ENCODE measurements at regions not wholly inside any gene's neighbourhood (a gene's known extent, or its start where the extent isn't known, plus 50 kb on each side); places are given as distances from the start of the nearest gene placed in this dataset.

- Histone ChIP-seq H3K27me3 (ENCODE audit: control insufficient read depth, insufficient read depth, low read length) (no peaks in the 10 kb centered on the region), H3K36me3 (ENCODE audit: control insufficient read depth, insufficient read depth, low read length) (no peaks in the 10 kb centered on the region), H3K9ac (ENCODE audit: low read depth, low read length) (no peak overlapping the region), H3K4me3 (ENCODE audit: low read depth, low read length) (no peak overlapping the region), H3K27ac (ENCODE audit: low read depth, low read length) (no peak overlapping the region), H3K9me3 (ENCODE audit: control insufficient read depth, insufficient read depth, low read length) (no peaks in the 10 kb centered on the region), H3K4me1 (ENCODE audit: control insufficient read depth, insufficient read depth, low read length) (no peaks in the 10 kb centered on the region)
These were observed 181.5 kb upstream of the ZBED5 start for GRCh38 chr11:11039208-11039965.

GRCh38 chr11:11038782-11039181 lies 180.9 kb upstream of the ZBED5 start:
- H3K9me3 ChIP-seq (ENCODE audit: control insufficient read depth, insufficient read depth, low read length), result no peaks in the 10 kb centered on the region
- H3K4me3 ChIP-seq (ENCODE audit: low read depth, low read length), result no peak overlapping the region
- no peak overlapping the region for H3K9ac ChIP-seq (ENCODE audit: low read depth, low read length)
- no peak overlapping the region for H3K27ac ChIP-seq (ENCODE audit: low read depth, low read length)
- no peaks in the 10 kb centered on the region for H3K27me3 ChIP-seq (ENCODE audit: control insufficient read depth, insufficient read depth, low read length)
- no peaks in the 10 kb centered on the region for H3K4me1 ChIP-seq (ENCODE audit: control insufficient read depth, insufficient read depth, low read length)
- H3K36me3 ChIP-seq (ENCODE audit: control insufficient read depth, insufficient read depth, low read length), result no peaks in the 10 kb centered on the region

- H3K9ac ChIP-seq (ENCODE audit: low read depth, low read length), result no peak overlapping the region
- no peak overlapping the region for H3K27ac ChIP-seq (ENCODE audit: low read depth, low read length)
- no peaks in the 10 kb centered on the region for H3K4me1 ChIP-seq (ENCODE audit: control insufficient read depth, insufficient read depth, low read length)
- H3K9me3 ChIP-seq (ENCODE audit: control insufficient read depth, insufficient read depth, low read length), result no peaks in the 10 kb centered on the region
- no peak overlapping the region for H3K4me3 ChIP-seq (ENCODE audit: low read depth, low read length)
- no peaks in the 10 kb centered on the region for H3K36me3 ChIP-seq (ENCODE audit: control insufficient read depth, insufficient read depth, low read length)
- no peaks in the 10 kb centered on the region for H3K27me3 ChIP-seq (ENCODE audit: control insufficient read depth, insufficient read depth, low read length)
These were observed 180.5 kb upstream of the ZBED5 start for GRCh38 chr11:11038352-11038751.

DNA sequence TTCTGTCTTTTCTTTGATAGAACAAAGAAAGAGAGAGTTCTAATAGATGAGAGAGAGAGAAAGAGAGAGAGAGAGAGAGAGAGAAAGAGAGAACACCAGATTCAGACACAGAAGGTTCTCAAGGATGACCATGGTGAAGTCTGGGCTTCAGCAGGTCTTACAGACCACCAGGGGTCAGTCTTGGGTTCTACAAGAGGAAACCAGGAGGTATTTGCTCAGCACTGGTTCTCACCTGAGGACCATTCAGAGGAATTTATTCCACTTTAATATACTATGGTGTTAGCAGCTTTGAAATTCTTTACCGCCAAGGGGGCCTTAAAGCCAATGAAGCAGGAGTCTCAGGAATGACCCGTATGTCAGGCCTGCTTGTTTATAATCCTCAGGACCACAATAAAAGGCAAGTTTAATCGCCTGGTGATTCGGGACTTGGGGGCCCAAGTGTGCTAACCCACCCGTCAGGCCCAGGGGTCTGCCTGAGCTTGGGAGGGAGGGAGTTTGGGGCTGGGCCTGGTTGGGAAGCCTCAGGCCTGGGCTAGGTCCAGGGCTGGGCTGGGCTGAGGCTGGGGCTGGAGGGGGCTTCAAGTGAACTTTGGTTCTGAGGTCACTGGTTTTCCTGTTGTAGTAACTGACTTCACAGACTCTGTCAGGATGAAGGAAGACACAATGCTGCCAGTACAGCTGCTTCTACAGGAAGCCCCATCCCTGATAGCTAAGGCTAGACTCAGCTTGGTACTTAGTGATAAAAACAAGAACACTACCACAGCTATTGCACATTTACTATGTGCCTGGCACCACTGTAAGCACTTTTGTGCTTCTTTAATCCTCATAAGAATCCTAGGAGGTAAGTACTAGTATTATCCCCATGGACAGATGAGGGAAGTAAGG lies 179.2 kb upstream of the ZBED5 start:
- Histone ChIP-seq H3K4me3 (ENCODE audit: low read depth, low read length) (no peak overlapping the region), H3K9ac (ENCODE audit: low read depth, low read length) (no peak overlapping the region), H3K27ac (ENCODE audit: low read depth, low read length) (no peak overlapping the region), H3K9me3 (ENCODE audit: control insufficient read depth, insufficient read depth, low read length) (no peaks in the 10 kb centered on the region), H3K4me1 (ENCODE audit: control insufficient read depth, insufficient read depth, low read length) (no peaks in the 10 kb centered on the region), H3K36me3 (ENCODE audit: control insufficient read depth, insufficient read depth, low read length) (no peaks in the 10 kb centered on the region), H3K27me3 (ENCODE audit: control insufficient read depth, insufficient read depth, low read length) (no peaks in the 10 kb centered on the region)

DNA sequence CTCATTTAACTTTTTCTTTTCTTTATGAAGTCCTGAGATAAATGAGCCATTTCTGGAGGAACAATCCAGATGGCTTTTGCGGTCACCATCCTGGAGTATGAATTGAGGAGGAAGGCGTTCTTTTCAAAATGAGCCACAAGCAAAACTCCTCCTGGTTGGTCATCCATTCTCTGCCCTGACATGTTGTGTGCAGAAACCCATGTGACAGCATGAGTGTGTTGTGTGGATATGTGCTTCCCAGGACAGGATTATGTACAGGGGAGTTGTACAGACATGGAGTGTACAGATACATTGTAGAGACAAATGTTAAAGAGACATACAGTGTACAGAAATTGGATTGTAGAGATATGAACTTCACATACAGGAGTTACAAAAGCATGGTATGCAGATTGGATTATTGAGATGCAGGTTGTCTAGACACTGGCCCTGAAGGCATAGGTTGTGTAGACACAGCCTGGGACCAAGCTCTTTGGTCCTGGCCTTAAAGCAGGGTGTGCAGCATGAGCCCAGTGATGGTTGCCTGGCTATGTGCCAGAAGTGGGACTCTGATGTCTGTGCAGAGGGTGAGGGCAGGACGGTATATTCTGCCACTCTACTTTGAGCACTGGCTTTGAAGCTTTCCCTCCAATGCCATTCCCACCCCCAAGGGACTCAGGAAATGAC lies 178.5 kb upstream of the ZBED5 start:
- no peak overlapping the region for H3K27ac ChIP-seq (ENCODE audit: low read depth, low read length)
- H3K27me3 ChIP-seq (ENCODE audit: control insufficient read depth, insufficient read depth, low read length), result no peaks in the 10 kb centered on the region
- H3K4me1 ChIP-seq (ENCODE audit: control insufficient read depth, insufficient read depth, low read length), result no peaks in the 10 kb centered on the region
- no peak overlapping the region for H3K4me3 ChIP-seq (ENCODE audit: low read depth, low read length)
- no peaks in the 10 kb centered on the region for H3K36me3 ChIP-seq (ENCODE audit: control insufficient read depth, insufficient read depth, low read length)
- no peak overlapping the region for H3K9ac ChIP-seq (ENCODE audit: low read depth, low read length)
- no peaks in the 10 kb centered on the region for H3K9me3 ChIP-seq (ENCODE audit: control insufficient read depth, insufficient read depth, low read length)

- no peak overlapping the region for H3K9ac ChIP-seq (ENCODE audit: low read depth, low read length)
- no peaks in the 10 kb centered on the region for H3K36me3 ChIP-seq (ENCODE audit: control insufficient read depth, insufficient read depth, low read length)
- no peaks in the 10 kb centered on the region for H3K9me3 ChIP-seq (ENCODE audit: control insufficient read depth, insufficient read depth, low read length)
- no peak overlapping the region for H3K27ac ChIP-seq (ENCODE audit: low read depth, low read length)
- no peak overlapping the region for H3K4me3 ChIP-seq (ENCODE audit: low read depth, low read length)
- H3K27me3 ChIP-seq (ENCODE audit: control insufficient read depth, insufficient read depth, low read length), result no peaks in the 10 kb centered on the region
- no peaks in the 10 kb centered on the region for H3K4me1 ChIP-seq (ENCODE audit: control insufficient read depth, insufficient read depth, low read length)
These were observed 177.5 kb upstream of the ZBED5 start for GRCh38 chr11:11035331-11035730.

DNA sequence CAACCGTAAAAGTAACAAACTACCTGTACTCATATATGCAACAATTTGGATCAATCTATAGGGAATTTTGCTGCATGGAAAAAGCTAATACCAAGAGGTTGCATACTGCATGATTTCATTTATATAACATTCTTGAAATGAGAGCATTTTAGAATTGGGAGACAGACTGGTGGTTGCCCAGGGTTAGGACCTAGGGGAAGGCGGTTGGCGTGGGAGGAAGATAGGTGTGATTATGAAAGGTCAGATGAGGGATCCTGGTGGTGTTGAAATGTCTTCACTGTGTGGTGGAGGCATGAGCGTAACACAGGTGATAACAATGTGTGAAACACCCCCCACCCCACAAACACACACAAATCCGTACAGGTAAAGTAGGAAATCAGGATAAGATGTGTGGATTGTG lies 176.6 kb upstream of the ZBED5 start:
- H3K27me3 ChIP-seq (ENCODE audit: control insufficient read depth, insufficient read depth, low read length), result no peaks in the 10 kb centered on the region

GRCh38 chr11:11032066-11032465 lies 174.2 kb upstream of the ZBED5 start:
- H3K9ac ChIP-seq (ENCODE audit: low read depth, low read length), result no peak overlapping the region
- no peaks in the 10 kb centered on the region for H3K36me3 ChIP-seq (ENCODE audit: control insufficient read depth, insufficient read depth, low read length)
- no peaks in the 10 kb centered on the region for H3K4me1 ChIP-seq (ENCODE audit: control insufficient read depth, insufficient read depth, low read length)
- no peaks in the 10 kb centered on the region for H3K9me3 ChIP-seq (ENCODE audit: control insufficient read depth, insufficient read depth, low read length)
- no peak overlapping the region for H3K27ac ChIP-seq (ENCODE audit: low read depth, low read length)
- H3K27me3 ChIP-seq (ENCODE audit: control insufficient read depth, insufficient read depth, low read length), result no peaks in the 10 kb centered on the region
- no peak overlapping the region for H3K4me3 ChIP-seq (ENCODE audit: low read depth, low read length)

More for the DNA sequence above, 176.6 kb upstream of the ZBED5 start:
- Histone ChIP-seq H3K9me3 (ENCODE audit: control insufficient read depth, insufficient read depth, low read length) (no peaks in the 10 kb centered on the region), H3K9ac (ENCODE audit: low read depth, low read length) (no peak overlapping the region), H3K4me3 (ENCODE audit: low read depth, low read length) (no peak overlapping the region), H3K4me1 (ENCODE audit: control insufficient read depth, insufficient read depth, low read length) (no peaks in the 10 kb centered on the region), H3K36me3 (ENCODE audit: control insufficient read depth, insufficient read depth, low read length) (no peaks in the 10 kb centered on the region), H3K27ac (ENCODE audit: low read depth, low read length) (no peak overlapping the region)

- Histone ChIP-seq H3K4me3 (ENCODE audit: low read depth, low read length) (no peak overlapping the region), H3K36me3 (ENCODE audit: control insufficient read depth, insufficient read depth, low read length) (no peaks in the 10 kb centered on the region), H3K9me3 (ENCODE audit: control insufficient read depth, insufficient read depth, low read length) (no peaks in the 10 kb centered on the region), H3K27ac (ENCODE audit: low read depth, low read length) (no peak overlapping the region), H3K4me1 (ENCODE audit: control insufficient read depth, insufficient read depth, low read length) (no peaks in the 10 kb centered on the region), H3K9ac (ENCODE audit: low read depth, low read length) (no peak overlapping the region), H3K27me3 (ENCODE audit: control insufficient read depth, insufficient read depth, low read length) (no peaks in the 10 kb centered on the region)
These were observed 171.2 kb upstream of the ZBED5 start for GRCh38 chr11:11029027-11029426.

GRCh38 chr11:11028017-11028692 lies 170.3 kb upstream of the ZBED5 start:
- Histone ChIP-seq H3K9me3 (ENCODE audit: control insufficient read depth, insufficient read depth, low read length) (no peaks in the 10 kb centered on the region), H3K27me3 (ENCODE audit: control insufficient read depth, insufficient read depth, low read length) (no peaks in the 10 kb centered on the region), H3K9ac (ENCODE audit: low read depth, low read length) (no peak overlapping the region), H3K4me3 (ENCODE audit: low read depth, low read length) (no peak overlapping the region), H3K36me3 (ENCODE audit: control insufficient read depth, insufficient read depth, low read length) (no peaks in the 10 kb centered on the region), H3K4me1 (ENCODE audit: control insufficient read depth, insufficient read depth, low read length) (no peaks in the 10 kb centered on the region), H3K27ac (ENCODE audit: low read depth, low read length) (no peak overlapping the region)
